Right lobe of liver (tissue), 4 donors: ENCODE measurements at regions not wholly inside any gene's neighbourhood (a gene's known extent, or its start where the extent isn't known, plus 50 kb on each side); places are given as distances from the start of the nearest gene placed in this dataset.

Experiments
- POLR2A ChIP-seq: fragments of 450-650 bp; IDR thresholded peaks from one replicate; pipeline ENCODE4 v1.6.1; 2017; ENCODE audit warnings: antibody characterized with exemption, mild to moderate bottlenecking
- TF ChIP-seq, protein P1 (sequence below), 4 donors: fragments of 200-600 bp in 3 of 4; fragments of 450-650 bp in 1 of 4; IDR thresholded peaks; one replicate each; pipeline versions ENCODE4 v1.5.1 to v1.8.0; 2016 to 2022; ENCODE audit warnings: antibody characterized with exemption in 4 of 4, mild to moderate bottlenecking in 2 of 4
- donor health status: DM: no; HTN: no; CAD: no.
- donor health status: DM: no; HTN: no; CAD: no.
- donor health status: DM: no; HTN: yes; CAD: no.

DNA sequence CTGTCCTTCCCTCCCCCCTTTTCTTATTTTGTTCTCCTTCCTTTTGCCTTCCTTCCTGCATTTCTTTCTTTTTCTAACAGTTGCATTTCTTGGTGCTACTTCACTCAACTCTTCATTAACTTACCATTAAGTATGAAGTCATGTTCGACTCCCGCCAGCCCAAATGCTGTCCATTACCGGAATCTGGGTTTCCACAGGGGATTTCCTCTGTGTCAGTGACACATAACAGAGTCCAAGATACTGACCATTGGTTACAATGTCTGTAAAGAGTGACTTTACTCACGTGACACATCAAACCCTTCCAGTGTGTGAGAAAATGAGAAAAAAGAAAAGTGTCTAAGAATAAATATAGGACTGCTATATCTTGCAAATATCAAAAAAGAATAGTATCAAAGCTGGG is 500.0 kb upstream of the FRG1 start:
- TF ChIP-seq, protein P1, sequence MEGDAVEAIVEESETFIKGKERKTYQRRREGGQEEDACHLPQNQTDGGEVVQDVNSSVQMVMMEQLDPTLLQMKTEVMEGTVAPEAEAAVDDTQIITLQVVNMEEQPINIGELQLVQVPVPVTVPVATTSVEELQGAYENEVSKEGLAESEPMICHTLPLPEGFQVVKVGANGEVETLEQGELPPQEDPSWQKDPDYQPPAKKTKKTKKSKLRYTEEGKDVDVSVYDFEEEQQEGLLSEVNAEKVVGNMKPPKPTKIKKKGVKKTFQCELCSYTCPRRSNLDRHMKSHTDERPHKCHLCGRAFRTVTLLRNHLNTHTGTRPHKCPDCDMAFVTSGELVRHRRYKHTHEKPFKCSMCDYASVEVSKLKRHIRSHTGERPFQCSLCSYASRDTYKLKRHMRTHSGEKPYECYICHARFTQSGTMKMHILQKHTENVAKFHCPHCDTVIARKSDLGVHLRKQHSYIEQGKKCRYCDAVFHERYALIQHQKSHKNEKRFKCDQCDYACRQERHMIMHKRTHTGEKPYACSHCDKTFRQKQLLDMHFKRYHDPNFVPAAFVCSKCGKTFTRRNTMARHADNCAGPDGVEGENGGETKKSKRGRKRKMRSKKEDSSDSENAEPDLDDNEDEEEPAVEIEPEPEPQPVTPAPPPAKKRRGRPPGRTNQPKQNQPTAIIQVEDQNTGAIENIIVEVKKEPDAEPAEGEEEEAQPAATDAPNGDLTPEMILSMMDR (IDR thresholded peaks at IDR 0.05) = no peak
- no peak for TF ChIP-seq POLR2A
